ENCODE measurements at regions not wholly inside any gene's neighbourhood (a gene's known extent, or its start where the extent isn't known, plus 50 kb on each side); places are given as distances from the start of the nearest gene placed in this dataset.
"Not testable (repeated sequence)": the region's sequence is repeated elsewhere in the genome, so short reads cannot be mapped to it uniquely, and the experiment has no call there.

DNA sequence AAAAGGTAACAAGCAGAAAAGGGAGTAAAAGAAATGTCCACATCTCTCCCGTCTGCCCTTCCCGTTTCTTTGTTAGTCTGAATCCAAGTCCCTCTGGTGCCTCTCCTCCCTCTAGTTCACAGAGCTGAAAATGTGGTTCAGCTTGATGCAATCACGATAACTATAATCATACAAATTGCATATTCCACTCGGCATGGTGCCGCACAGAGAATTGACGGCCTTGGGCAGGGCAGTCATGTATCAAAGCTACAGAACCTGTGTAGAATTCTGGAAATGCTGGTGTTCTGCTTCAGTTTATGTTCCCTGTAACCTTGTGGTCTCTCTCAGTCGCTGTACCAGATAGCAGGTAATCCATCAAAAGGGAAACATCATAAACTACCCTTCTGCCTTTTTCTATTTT, 562.9 kb upstream of the CBLB start:
- DNase-seq (ENCODE audit: low read depth in 1 of 2, low spot score in 1 of 2) = no peak

GRCh38 chr3:106435899-106436453, 567.2 kb upstream of the CBLB start:
- no peak for DNase-seq (ENCODE audit: low read depth in 1 of 2, low spot score in 1 of 2)

- DNase-seq (ENCODE audit: low read depth in 1 of 2, low spot score in 1 of 2) = no peak
Observed at GRCh38 chr3:106438887-106439286, 570.1 kb upstream of the CBLB start.

DNA sequence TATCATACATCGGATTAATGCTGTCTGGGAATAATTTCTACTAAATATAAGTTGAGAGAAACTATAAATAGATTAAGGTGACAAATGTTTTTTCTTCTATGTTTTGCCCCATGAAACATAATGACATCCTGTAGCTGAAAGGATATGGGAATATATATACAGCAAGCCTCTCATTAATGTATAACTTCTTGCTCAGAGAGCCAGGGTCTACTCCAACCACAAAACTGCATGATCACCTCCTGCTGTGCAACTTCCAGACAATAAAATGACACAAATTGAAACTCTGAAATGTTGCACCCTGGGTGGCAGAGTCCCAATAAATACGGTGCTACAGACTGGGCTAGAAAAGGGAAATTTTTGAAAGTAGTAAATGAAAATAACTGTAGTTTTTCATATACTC, 571.9 kb upstream of the CBLB start:
- DNase-seq (ENCODE audit: low read depth in 1 of 2, low spot score in 1 of 2) = no peak

GRCh38 chr3:106446271-106446670, 577.5 kb upstream of the CBLB start:
- DNase-seq (ENCODE audit: low read depth in 1 of 2, low spot score in 1 of 2) = no peak

GRCh38 chr3:106447723-106448301, 579.0 kb upstream of the CBLB start:
- no peak for DNase-seq (ENCODE audit: low read depth in 1 of 2, low spot score in 1 of 2)

GRCh38 chr3:106448372-106448966, 579.7 kb upstream of the CBLB start:
- DNase-seq (ENCODE audit: low read depth in 1 of 2, low spot score in 1 of 2) = not testable (repeated sequence)

DNA sequence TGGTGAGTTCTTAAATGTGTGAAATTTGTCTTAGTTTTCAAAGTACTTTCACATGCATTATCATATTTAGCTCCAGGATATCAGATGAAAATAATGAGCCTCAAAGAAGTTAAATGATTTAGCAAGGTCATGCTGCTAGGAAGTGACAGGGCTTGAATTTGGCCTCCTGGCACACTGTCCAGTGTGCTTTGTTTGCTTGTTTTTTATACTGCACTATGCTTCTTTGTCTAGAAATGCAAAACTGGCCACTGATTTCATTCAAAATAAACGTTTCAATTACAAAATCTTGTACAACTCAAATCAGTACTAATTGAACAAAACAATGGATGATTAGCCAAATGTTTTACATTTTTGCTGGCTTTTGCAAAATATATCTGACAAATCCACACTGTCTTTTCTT, 583.3 kb upstream of the CBLB start:
- DNase-seq (ENCODE audit: low read depth in 1 of 2, low spot score in 1 of 2) = no peak

- no peak for DNase-seq (ENCODE audit: low read depth in 1 of 2, low spot score in 1 of 2)
Observed at GRCh38 chr3:106454497-106454896, 585.7 kb upstream of the CBLB start.

DNA sequence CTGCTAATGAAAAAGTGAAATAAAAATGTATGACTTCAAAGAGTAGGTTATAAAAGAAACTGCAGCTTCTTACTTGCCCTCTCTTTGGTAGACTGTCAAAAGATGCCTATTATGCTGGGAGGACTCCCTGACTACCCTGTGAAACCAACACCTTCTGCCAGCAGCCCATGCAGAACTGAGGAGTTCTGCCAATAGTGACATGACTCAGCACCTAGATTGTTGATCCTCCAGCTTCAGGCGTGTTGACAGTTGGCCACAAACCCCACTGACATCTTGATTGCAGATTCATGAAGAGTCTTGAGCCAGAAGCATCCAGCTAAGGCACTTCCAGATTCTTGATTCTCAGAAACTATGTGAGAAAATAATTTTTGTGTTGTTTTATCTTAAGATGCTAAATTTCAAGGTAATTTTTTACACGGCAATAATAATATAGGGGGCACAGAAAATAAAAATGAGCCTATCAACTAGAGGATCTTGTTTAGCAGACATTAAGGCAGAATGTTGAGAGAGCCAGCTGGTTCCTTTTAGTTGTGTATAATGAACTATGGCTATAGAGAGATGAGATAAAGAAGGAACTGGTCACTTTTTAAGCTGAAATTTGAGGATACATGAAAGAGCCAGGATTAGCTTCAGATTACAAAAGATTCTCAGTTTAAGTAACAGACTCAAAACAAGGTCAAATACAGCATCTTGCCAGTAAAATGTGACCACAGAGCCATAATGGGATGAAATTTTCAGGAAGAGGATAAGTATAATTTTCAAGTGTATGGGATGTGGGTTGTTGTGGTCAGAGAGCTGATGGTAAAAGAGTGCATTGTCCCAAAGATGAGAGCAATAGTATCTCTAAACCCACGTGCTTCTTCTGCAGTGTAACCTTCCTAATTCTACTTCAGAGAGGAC, 588.7 kb upstream of the CBLB start:
- no peak for DNase-seq (ENCODE audit: low read depth in 1 of 2, low spot score in 1 of 2)

DNA sequence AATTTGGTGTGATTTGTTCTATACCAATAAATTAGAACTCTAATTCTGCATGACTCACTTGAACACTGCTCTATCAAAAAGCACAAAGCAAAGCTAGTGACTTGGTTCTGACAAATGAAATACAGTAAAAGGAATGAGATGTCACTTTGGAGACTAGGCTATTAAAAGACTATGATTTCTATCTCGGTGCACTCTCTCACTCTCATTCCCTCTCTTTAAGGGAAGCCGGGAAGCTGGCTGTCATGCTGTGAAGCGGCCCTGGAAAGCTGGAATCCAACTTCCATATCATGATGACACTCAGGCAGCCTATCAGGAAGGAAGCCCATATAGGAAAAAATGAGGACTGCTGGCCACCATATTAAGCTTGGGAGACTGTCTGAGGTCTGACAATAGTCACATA, 590.1 kb upstream of the CBLB start:
- DNase-seq (ENCODE audit: low read depth in 1 of 2, low spot score in 1 of 2) = no peak

DNA sequence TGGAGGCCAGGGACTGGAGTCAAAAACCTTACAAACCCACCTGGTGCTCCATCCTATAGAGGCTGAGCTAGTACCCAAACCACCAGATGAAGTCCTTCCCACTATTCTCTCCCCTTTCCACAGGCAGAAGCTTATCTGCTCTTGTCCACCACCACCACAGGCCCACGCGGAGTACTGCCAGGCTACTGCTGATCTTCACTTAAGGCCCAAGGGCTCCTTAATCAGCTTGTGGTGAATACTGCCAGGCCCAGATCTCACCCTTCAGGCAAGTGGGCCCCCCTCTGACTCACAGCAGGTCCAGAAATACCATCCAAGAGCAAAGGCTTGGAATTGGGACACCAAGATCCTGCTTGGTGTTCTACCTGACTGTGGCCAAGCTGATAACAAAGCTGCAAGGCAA, 598.1 kb upstream of the CBLB start:
- no peak for DNase-seq (ENCODE audit: low read depth in 1 of 2, low spot score in 1 of 2)

- DNase-seq (ENCODE audit: low read depth in 1 of 2, low spot score in 1 of 2) = no peak
Observed at GRCh38 chr3:106473576-106474475, 605.0 kb upstream of the CBLB start.

- no peak for DNase-seq (ENCODE audit: low read depth in 1 of 2, low spot score in 1 of 2)
Observed at GRCh38 chr3:106482451-106482850, 613.6 kb upstream of the CBLB start.

- DNase-seq (ENCODE audit: low read depth in 1 of 2, low spot score in 1 of 2) = no peak
Observed at GRCh38 chr3:106485217-106485616, 616.4 kb upstream of the CBLB start.

DNA sequence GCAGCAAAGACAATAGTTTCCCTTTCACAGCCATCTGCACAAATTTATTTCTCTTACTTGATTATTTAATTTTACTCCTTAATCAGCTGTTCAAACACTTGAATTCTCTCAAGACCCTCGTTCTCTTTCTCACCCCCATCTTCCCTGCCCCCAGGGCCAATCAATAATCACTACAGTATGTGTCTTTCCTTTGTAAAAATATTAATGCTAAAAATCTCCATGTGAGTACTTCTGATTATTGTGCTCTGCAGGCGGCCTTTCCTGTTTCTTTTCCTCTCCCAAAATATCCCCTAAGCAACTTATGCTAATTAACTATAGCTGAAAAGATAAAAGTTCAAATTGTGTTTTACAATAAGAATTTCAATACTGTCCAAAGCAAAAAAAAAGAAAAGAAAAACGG, 617.0 kb upstream of the CBLB start:
- DNase-seq (ENCODE audit: low read depth in 1 of 2, low spot score in 1 of 2) = no peak

DNA sequence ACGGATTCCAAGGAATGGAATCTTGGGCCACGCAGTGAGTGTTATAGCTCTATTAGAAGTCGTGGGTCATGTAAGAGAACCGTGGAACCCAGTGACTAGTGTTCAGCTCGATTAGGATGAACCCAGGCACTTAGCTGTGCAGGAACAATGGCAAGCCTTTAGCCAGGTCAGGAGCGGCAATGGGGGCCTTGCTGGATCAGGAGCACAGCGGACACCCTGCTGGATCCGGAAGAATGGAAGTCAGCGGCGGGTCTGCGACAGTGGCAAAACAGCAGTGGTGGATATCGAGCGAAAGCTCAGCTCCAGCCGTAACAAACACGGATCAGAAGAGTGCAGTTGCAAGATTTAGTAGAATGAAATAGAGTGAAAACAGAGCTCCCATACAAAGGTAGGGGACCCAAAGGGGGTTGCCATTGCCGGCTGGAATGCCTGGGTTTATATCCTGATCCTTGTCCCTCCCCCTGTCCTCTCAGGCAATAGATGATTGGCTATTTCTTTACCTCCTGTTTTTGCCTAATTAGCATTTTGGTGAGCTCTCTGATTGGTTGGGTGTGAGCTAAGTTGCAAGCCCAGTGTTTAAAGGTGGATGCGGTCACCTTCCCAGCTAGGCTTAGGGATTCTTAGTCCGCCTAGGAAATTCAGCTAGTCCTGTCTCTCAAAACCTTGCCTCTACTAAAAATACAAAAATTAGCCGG, 618.3 kb upstream of the CBLB start:
- not testable (repeated sequence) for DNase-seq (ENCODE audit: low read depth in 1 of 2, low spot score in 1 of 2)

DNA sequence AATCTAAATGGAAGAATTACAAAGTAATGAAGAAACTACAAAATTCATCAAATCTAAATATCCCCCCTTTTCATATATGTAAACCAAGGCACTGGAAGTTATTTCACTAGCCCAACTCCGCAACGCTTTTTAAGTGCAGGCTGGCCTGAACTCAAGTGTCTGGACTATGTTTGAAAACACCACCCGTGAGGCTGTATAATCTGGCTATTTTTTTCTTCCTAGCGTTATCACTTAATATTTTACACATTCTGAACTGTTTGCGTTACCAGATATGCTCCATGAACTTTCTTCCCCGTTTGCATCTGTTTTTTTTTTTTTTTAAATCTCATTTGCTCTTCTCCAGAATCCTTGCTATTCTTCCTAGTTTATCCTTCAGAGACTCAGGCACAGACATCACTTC, 619.5 kb upstream of the CBLB start:
- no peak for DNase-seq (ENCODE audit: low read depth in 1 of 2, low spot score in 1 of 2)

GRCh38 chr3:106491796-106492195, 623.0 kb upstream of the CBLB start:
- no peak for DNase-seq (ENCODE audit: low read depth in 1 of 2, low spot score in 1 of 2)

- no peak for DNase-seq (ENCODE audit: low read depth in 1 of 2, low spot score in 1 of 2)
Observed at GRCh38 chr3:106508331-106508893, 639.6 kb upstream of the CBLB start.
